ENCODE measurements at regions not wholly inside any gene's neighbourhood (a gene's known extent, or its start where the extent isn't known, plus 50 kb on each side); places are given as distances from the start of the nearest gene placed in this dataset.

DNA sequence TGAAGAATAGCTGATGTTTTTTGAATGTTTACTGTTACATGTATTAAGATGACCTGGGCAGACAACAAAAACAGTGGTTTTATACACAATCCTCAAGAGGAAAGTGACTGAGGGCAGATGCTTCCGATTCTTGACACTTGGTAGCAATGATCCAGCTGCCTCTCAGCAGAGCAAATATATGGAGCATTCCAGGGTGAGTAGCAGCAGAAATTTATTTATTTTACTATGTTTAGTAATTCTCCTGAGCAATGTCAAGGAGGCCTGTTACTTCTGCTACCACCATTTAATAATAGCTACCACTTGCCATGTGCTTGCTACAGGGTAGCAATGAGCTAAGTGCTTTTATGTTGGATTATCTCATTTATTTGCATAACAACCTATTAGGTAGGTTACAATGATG, 69.1 kb upstream of the NR3C1 start:
- Histone ChIP-seq H3K9me3 (replicated peaks in 1 of 2; ENCODE audit: control insufficient read depth in 1 of 2, insufficient read depth in 1 of 2, low read length in 2 of 2) (no peaks in the 10 kb centered on the region), H3K4me2 (replicated peaks; ENCODE audit: extremely low read depth, low read length, poor library complexity, severe bottlenecking) (no peak overlapping the region), H3K4me3 (replicated peaks in 1 of 3; ENCODE audit: low read depth in 2 of 3, low read length in 3 of 3) (no peak overlapping the region), H3K79me2 (ENCODE audit: insufficient read depth, low read length) (no peaks in the 10 kb centered on the region), H4K20me1 (ENCODE audit: insufficient read depth, low read length) (no peaks in the 10 kb centered on the region), H3K27ac (ENCODE audit: low read depth in 1 of 2, low read length in 2 of 2) (no peak overlapping the region), H3K36me3 (replicated peaks in 1 of 2; ENCODE audit: control insufficient read depth in 1 of 2, insufficient read depth in 2 of 2, low read length in 2 of 2) (no peaks in the 10 kb centered on the region), H3K9ac (ENCODE audit: insufficient read depth, low read length, poor library complexity, severe bottlenecking) (no peak overlapping the region), H3K4me1 (ENCODE audit: control insufficient read depth in 1 of 2, insufficient read depth in 2 of 2, low read length in 2 of 2) (no peaks in the 10 kb centered on the region), H2AFZ (ENCODE audit: insufficient read depth, low read depth, low read length, poor library complexity, severe bottlenecking) (no peak overlapping the region), H3K27me3 (ENCODE audit: control insufficient read depth in 2 of 2, insufficient read depth in 2 of 2, low read length in 2 of 2) (no peaks in the 10 kb centered on the region)
- H3K27ac Mint-ChIP-seq, result no peak overlapping the region
- TF ChIP-seq, protein P1, sequence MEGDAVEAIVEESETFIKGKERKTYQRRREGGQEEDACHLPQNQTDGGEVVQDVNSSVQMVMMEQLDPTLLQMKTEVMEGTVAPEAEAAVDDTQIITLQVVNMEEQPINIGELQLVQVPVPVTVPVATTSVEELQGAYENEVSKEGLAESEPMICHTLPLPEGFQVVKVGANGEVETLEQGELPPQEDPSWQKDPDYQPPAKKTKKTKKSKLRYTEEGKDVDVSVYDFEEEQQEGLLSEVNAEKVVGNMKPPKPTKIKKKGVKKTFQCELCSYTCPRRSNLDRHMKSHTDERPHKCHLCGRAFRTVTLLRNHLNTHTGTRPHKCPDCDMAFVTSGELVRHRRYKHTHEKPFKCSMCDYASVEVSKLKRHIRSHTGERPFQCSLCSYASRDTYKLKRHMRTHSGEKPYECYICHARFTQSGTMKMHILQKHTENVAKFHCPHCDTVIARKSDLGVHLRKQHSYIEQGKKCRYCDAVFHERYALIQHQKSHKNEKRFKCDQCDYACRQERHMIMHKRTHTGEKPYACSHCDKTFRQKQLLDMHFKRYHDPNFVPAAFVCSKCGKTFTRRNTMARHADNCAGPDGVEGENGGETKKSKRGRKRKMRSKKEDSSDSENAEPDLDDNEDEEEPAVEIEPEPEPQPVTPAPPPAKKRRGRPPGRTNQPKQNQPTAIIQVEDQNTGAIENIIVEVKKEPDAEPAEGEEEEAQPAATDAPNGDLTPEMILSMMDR (IDR thresholded peaks at IDR 0.05), result no peak
- 100% methylated on average over 1 of the region's 1 CpG for whole genome bisulfite sequencing (ENCODE audit: insufficient coverage)
- no peaks in the 10 kb centered on the region for H3K36me3 Mint-ChIP-seq
- no peaks in the 10 kb centered on the region for H3K4me1 Mint-ChIP-seq
- intact Hi-C loops (cut with micrococcal nuclease), result no loop called here
- peaks cover 0 to 2% (median 0%) of the 10 kb centered on the region in 7 donors for H3K9me3 Mint-ChIP-seq
- no peak overlapping the region for H3K4me3 Mint-ChIP-seq
- no peak for DNase-seq
- peaks cover 0 to 2% (median 0%) of the 10 kb centered on the region in 3 donors for H3K27me3 Mint-ChIP-seq (ENCODE audit: low read depth in 3 of 3)

DNA sequence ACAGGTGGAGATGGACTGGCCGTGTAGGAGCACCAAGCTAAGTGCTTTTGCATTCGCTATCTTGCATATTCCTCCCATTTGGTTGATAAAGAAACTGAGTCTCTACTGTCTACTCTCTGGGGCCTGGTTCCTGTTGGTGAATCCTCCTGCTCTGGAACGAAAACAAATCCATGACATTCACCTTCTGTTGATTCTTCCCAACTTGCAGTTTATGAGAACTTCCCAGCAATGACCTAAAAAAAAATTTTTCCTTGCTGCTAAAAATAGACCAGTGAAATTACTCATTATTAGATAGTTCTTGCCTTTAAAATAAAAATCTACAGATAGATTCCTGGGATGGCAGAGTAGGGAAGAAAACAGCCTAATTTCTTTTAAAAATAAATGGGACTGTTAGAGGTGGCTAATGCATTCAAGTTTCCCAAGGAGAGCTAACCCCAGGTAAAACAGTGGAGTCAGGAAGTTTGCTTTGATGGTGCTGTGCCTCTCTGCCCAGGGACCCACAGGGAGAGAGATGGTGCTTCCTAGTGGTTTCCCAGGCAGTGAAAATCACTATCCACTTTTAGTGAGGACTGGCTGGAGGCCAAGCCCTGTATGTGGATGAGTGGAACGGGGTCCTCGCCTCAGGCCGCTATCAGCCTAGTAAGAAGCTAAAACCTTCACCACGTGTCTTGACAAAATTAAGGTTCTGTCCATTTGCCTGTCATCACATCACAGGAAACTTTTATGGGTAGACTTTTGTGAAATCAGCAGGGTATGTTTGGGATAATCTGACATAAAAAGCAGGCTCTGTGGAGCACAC, 68.4 kb upstream of the NR3C1 start:
- H3K9ac ChIP-seq (ENCODE audit: insufficient read depth, low read length, poor library complexity, severe bottlenecking), result no peak overlapping the region
- no peak overlapping the region for H3K4me3 ChIP-seq (replicated peaks in 1 of 3; ENCODE audit: low read depth in 2 of 3, low read length in 3 of 3)
- peaks cover 0 to 2% (median 0%) of the 10 kb centered on the region in 7 donors for H3K9me3 Mint-ChIP-seq
- H3K36me3 Mint-ChIP-seq, result no peaks in the 10 kb centered on the region
- H3K4me1 Mint-ChIP-seq, result no peaks in the 10 kb centered on the region
- H3K79me2 ChIP-seq (ENCODE audit: insufficient read depth, low read length), result no peaks in the 10 kb centered on the region
- no peak overlapping the region for H3K27ac Mint-ChIP-seq
- H3K36me3 ChIP-seq (replicated peaks in 1 of 2; ENCODE audit: control insufficient read depth in 1 of 2, insufficient read depth in 2 of 2, low read length in 2 of 2), result no peaks in the 10 kb centered on the region
- H3K9me3 ChIP-seq (replicated peaks in 1 of 2; ENCODE audit: control insufficient read depth in 1 of 2, insufficient read depth in 1 of 2, low read length in 2 of 2), result no peaks in the 10 kb centered on the region
- TF ChIP-seq, protein P1 (IDR thresholded peaks at IDR 0.05), result no peak
- no CpG with 5 or more reads among the region's 7 CpGs for WGBS (ENCODE audit: insufficient coverage)
- no peak overlapping the region for H2AFZ ChIP-seq (ENCODE audit: insufficient read depth, low read depth, low read length, poor library complexity, severe bottlenecking)
- DNase-seq, result no peak
- no peaks in the 10 kb centered on the region for H4K20me1 ChIP-seq (ENCODE audit: insufficient read depth, low read length)
- no peak overlapping the region for H3K4me3 Mint-ChIP-seq
- H3K27me3 Mint-ChIP-seq (ENCODE audit: low read depth in 3 of 3), result peaks cover 0 to 2% (median 0%) of the 10 kb centered on the region in 3 donors
- no peak overlapping the region for H3K27ac ChIP-seq (ENCODE audit: low read depth in 1 of 2, low read length in 2 of 2)
- no peaks in the 10 kb centered on the region for H3K27me3 ChIP-seq (ENCODE audit: control insufficient read depth in 2 of 2, insufficient read depth in 2 of 2, low read length in 2 of 2)
- no peak overlapping the region for H3K4me2 ChIP-seq (replicated peaks; ENCODE audit: extremely low read depth, low read length, poor library complexity, severe bottlenecking)
- no peaks in the 10 kb centered on the region for H3K4me1 ChIP-seq (ENCODE audit: control insufficient read depth in 1 of 2, insufficient read depth in 2 of 2, low read length in 2 of 2)
- intact Hi-C loops (cut with micrococcal nuclease), result no loop called here
